ENCODE measurements at regions not wholly inside any gene's neighbourhood (a gene's known extent, or its start where the extent isn't known, plus 50 kb on each side); places are given as distances from the start of the nearest gene placed in this dataset.
"Not testable (repeated sequence)": the region's sequence is repeated elsewhere in the genome, so short reads cannot be mapped to it uniquely, and the experiment has no call there.

DNA sequence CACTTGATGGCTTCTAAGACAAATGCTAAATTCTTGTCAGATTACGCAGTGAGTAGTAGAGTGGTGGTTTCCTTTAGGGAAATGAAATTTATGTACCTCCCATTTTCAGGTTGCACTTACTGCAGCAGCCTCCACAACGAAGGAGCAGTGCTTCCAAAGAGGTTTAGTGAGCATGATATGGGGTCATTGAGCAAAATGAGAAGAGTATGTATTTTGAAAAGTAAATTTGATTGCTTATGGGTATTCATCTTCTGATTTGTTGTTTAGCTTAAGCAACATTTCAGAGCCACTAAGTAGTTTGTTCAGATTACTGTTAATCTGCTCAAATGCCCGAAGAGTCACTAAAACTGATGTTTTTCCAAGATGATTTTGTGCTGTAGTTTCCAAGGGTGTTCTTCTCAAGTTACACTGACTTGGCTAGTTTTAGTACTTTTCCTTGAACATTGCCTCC is 493.6 kb downstream of the PCNX1 start:
- no peaks in the 10 kb centered on the region for H3K27me3 ChIP-seq (ENCODE audit: insufficient read depth, low read length, poor library complexity, severe bottlenecking)
- H3K4me3 ChIP-seq (ENCODE audit: low read length, poor library complexity, severe bottlenecking): peak overlapping the region; percentile 2
- H3K9ac ChIP-seq (ENCODE audit: low read depth, low read length, poor library complexity, severe bottlenecking): peak overlapping the region; percentile 3
- peak overlapping the region; percentile 41 for H3K4me2 ChIP-seq (ENCODE audit: low read depth, low read length, poor library complexity, severe bottlenecking)
- H3K9me3 ChIP-seq (ENCODE audit: insufficient read depth, low read depth, low read length): no peaks in the 10 kb centered on the region
- TF ChIP-seq, protein P1, sequence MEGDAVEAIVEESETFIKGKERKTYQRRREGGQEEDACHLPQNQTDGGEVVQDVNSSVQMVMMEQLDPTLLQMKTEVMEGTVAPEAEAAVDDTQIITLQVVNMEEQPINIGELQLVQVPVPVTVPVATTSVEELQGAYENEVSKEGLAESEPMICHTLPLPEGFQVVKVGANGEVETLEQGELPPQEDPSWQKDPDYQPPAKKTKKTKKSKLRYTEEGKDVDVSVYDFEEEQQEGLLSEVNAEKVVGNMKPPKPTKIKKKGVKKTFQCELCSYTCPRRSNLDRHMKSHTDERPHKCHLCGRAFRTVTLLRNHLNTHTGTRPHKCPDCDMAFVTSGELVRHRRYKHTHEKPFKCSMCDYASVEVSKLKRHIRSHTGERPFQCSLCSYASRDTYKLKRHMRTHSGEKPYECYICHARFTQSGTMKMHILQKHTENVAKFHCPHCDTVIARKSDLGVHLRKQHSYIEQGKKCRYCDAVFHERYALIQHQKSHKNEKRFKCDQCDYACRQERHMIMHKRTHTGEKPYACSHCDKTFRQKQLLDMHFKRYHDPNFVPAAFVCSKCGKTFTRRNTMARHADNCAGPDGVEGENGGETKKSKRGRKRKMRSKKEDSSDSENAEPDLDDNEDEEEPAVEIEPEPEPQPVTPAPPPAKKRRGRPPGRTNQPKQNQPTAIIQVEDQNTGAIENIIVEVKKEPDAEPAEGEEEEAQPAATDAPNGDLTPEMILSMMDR (conservative IDR thresholded peaks at IDR 0.05; ENCODE audit: low read length): no peak
- TF ChIP-seq EZH2phosphoT487 (IDR thresholded peaks at IDR 0.05; ENCODE audit: borderline replicate concordance): no peak
- H3K9me2 ChIP-seq (replicated peaks; ENCODE audit: low read depth, low read length): no peaks in the 10 kb centered on the region
- no peaks in the 10 kb centered on the region for H3F3A ChIP-seq (ENCODE audit: low read depth)
- H3K79me2 ChIP-seq (ENCODE audit: insufficient read depth, low read length): peaks cover 87% of the 10 kb centered on the region
- peaks cover 33% of the 10 kb centered on the region for H3K4me1 ChIP-seq (ENCODE audit: insufficient read depth, low read length, poor library complexity, severe bottlenecking)
- peaks cover 27% of the 10 kb centered on the region for H4K20me1 ChIP-seq (ENCODE audit: insufficient read depth, low read length, poor library complexity, severe bottlenecking)
- no peak overlapping the region for H2AFZ ChIP-seq (ENCODE audit: low read length)
- H3K36me3 ChIP-seq (ENCODE audit: insufficient read depth, low read length): peaks cover 10% of the 10 kb centered on the region

DNA sequence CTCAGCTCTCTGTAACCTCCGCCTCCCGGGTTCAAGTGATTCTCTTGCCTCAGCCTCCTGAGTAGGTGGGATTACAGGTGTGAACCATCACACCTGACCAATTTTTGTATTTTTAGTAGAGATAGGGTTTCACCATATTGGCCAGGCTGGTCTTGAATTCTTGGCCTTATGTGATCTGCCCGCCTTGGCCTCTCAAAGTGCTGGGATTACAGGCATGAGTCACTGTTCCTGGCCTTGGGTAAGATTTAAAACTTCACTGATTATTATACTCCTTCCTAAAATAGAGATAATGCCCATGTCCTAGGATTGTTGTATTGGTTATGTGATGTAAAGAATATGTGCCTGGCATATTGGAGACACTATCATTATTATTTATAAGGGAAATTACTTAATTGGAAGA is 495.2 kb downstream of the PCNX1 start:
- not testable (repeated sequence) for H3K4me3 ChIP-seq (ENCODE audit: low read length, poor library complexity, severe bottlenecking); H3K27me3 ChIP-seq (ENCODE audit: insufficient read depth, low read length, poor library complexity, severe bottlenecking); H3K9ac ChIP-seq (ENCODE audit: low read depth, low read length, poor library complexity, severe bottlenecking); H3K9me3 ChIP-seq (ENCODE audit: insufficient read depth, low read depth, low read length); H3K9me2 ChIP-seq (replicated peaks; ENCODE audit: low read depth, low read length); H3K4me2 ChIP-seq (ENCODE audit: low read depth, low read length, poor library complexity, severe bottlenecking); H3F3A ChIP-seq (ENCODE audit: low read depth); H2AFZ ChIP-seq (ENCODE audit: low read length)
- Histone ChIP-seq H4K20me1 (ENCODE audit: insufficient read depth, low read length, poor library complexity, severe bottlenecking) (peaks cover 14% of the 10 kb centered on the region), H3K36me3 (ENCODE audit: insufficient read depth, low read length) (peaks cover 10% of the 10 kb centered on the region), H3K79me2 (ENCODE audit: insufficient read depth, low read length) (peaks cover 89% of the 10 kb centered on the region), H3K4me1 (ENCODE audit: insufficient read depth, low read length, poor library complexity, severe bottlenecking) (peaks cover 33% of the 10 kb centered on the region)

DNA sequence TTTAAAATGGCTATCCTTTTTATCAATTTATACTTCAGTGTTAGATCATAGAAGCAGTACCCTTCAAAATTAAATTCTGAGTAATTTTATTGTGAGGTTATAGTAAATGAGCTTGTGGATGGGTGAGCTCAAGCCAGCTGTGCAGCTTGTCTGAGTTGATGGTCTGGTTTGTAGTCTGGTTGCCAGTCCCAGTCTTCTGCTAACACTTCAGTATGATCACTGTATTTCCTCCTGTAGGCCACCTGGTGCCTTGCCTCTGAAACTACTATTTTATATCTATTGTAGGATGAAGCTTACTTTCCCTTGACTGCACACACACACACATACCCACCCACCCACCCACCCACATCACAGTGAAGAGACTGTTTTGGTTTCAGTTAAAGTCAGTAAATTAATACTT is 496.4 kb downstream of the PCNX1 start:
- Histone ChIP-seq H3K4me1 (ENCODE audit: insufficient read depth, low read length, poor library complexity, severe bottlenecking) (peaks cover 40% of the 10 kb centered on the region), H3K9me3 (ENCODE audit: insufficient read depth, low read depth, low read length) (no peaks in the 10 kb centered on the region), H2AFZ (ENCODE audit: low read length) (no peak overlapping the region), H3K36me3 (ENCODE audit: insufficient read depth, low read length) (peaks cover 10% of the 10 kb centered on the region), H3K79me2 (ENCODE audit: insufficient read depth, low read length) (peaks cover 89% of the 10 kb centered on the region), H3K4me3 (ENCODE audit: low read length, poor library complexity, severe bottlenecking) (no peak overlapping the region), H3K27me3 (ENCODE audit: insufficient read depth, low read length, poor library complexity, severe bottlenecking) (no peaks in the 10 kb centered on the region), H3K9ac (ENCODE audit: low read depth, low read length, poor library complexity, severe bottlenecking) (no peak overlapping the region), H4K20me1 (ENCODE audit: insufficient read depth, low read length, poor library complexity, severe bottlenecking) (peaks cover 14% of the 10 kb centered on the region), H3F3A (ENCODE audit: low read depth) (no peaks in the 10 kb centered on the region), H3K4me2 (ENCODE audit: low read depth, low read length, poor library complexity, severe bottlenecking) (no peak overlapping the region), H3K9me2 (replicated peaks; ENCODE audit: low read depth, low read length) (no peaks in the 10 kb centered on the region)
- no peak for TF ChIP-seq EZH2phosphoT487 (IDR thresholded peaks at IDR 0.05; ENCODE audit: borderline replicate concordance)
- TF ChIP-seq, protein P1 (conservative IDR thresholded peaks at IDR 0.05; ENCODE audit: low read length): peak; percentile 35

DNA sequence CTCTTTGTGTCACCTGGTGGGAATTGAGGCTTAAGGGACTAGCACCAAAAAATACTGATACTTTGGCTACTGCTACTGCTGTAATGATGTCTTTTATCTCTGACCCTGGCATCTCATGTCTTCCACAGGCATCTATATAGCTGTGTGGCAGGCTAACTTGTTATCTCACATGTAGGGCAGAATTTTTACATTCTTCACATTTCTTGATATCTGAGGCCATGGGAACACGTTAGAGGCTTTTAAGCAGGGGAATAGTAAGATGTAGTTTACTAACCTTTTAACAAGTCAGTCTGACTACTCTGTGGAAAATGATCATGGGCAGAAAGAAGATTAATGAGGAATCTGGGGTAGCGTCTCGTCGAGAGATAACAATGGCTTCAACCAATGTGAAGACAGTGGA is 498.4 kb downstream of the PCNX1 start:
- peaks cover 91% of the 10 kb centered on the region for H3K79me2 ChIP-seq (ENCODE audit: insufficient read depth, low read length)
- H3K4me1 ChIP-seq (ENCODE audit: insufficient read depth, low read length, poor library complexity, severe bottlenecking): peaks cover 45% of the 10 kb centered on the region
- TF ChIP-seq, protein P1 (conservative IDR thresholded peaks at IDR 0.05; ENCODE audit: low read length): no peak
- TF ChIP-seq EZH2phosphoT487 (IDR thresholded peaks at IDR 0.05; ENCODE audit: borderline replicate concordance): no peak
- peaks cover 10% of the 10 kb centered on the region for H3K36me3 ChIP-seq (ENCODE audit: insufficient read depth, low read length)
- H3K9me3 ChIP-seq (ENCODE audit: insufficient read depth, low read depth, low read length): no peaks in the 10 kb centered on the region
- peaks cover 7% of the 10 kb centered on the region for H4K20me1 ChIP-seq (ENCODE audit: insufficient read depth, low read length, poor library complexity, severe bottlenecking)
- H3K4me3 ChIP-seq (ENCODE audit: low read length, poor library complexity, severe bottlenecking): no peak overlapping the region
- no peak overlapping the region for H3K9ac ChIP-seq (ENCODE audit: low read depth, low read length, poor library complexity, severe bottlenecking)
- no peaks in the 10 kb centered on the region for H3K27me3 ChIP-seq (ENCODE audit: insufficient read depth, low read length, poor library complexity, severe bottlenecking)
- H2AFZ ChIP-seq (ENCODE audit: low read length): no peak overlapping the region
- no peaks in the 10 kb centered on the region for H3K9me2 ChIP-seq (replicated peaks; ENCODE audit: low read depth, low read length)
- H3K4me2 ChIP-seq (ENCODE audit: low read depth, low read length, poor library complexity, severe bottlenecking): no peak overlapping the region
- no peaks in the 10 kb centered on the region for H3F3A ChIP-seq (ENCODE audit: low read depth)

Measured in Loucy (cell line).